PC-9 (cell line): ENCODE measurements at regions not wholly inside any gene's neighbourhood (a gene's known extent, or its start where the extent isn't known, plus 50 kb on each side); places are given as distances from the start of the nearest gene placed in this dataset.

ENCODE experiments used
- BruUV-seq: library from RNA; stranded (reverse); fragments of 400-500 nt; replicated peaks from 2 replicates; lab custom pipeline; 2021; lab: Mats Ljungman, UMichigan
- CTCF ChIA-PET: fragments of 300-600 bp; sonication (Branson Sonifier 250); formaldehyde crosslinking; loops from one replicate; lab custom pipeline; 2022; ENCODE audit warnings: antibody characterized with exemption; lab: Charles Lee
- POLR2A ChIA-PET: fragments of 300-600 bp; sonication (Branson Sonifier 250); formaldehyde crosslinking; loops from one replicate; lab custom pipeline; 2022; ENCODE audit warnings: antibody characterized with exemption; ENCODE audit not compliant: unreplicated experiment; lab: Charles Lee
- DNase-seq, 2 experiments: peaks; one replicate each; pipeline versions ENCODE4 v3.0.0 to v3.0.0-alpha.2; 2015 to 2022; ENCODE audit warnings: mixed read lengths in 1 of 2
- H2AFZ ChIP-seq: fragments of 200-600 bp; sonication (generic); 2 replicates; pipeline ENCODE4 v1.8.1; 2017; ENCODE audit warnings: antibody characterized with exemption
- H3F3A ChIP-seq: fragments of 200-600 bp; sonication (generic); 2 replicates; pipeline ENCODE4 v1.8.1; 2017; ENCODE audit warnings: antibody characterized with exemption, mild to moderate bottlenecking, low read depth; ENCODE audit not compliant: insufficient read depth
- H3K27ac ChIP-seq: fragments of 200-600 bp; sonication (generic); 2 replicates; pipeline ENCODE4 v1.6.1; 2016; ENCODE audit warnings: mixed run types
- H3K27me3 ChIP-seq: fragments of 200-600 bp; sonication (generic); 2 replicates; pipeline ENCODE4 v1.6.1; 2016; ENCODE audit warnings: low read depth, mixed run types; ENCODE audit not compliant: insufficient read depth
- H3K36me3 ChIP-seq: fragments of 200-600 bp; sonication (generic); 2 replicates; pipeline ENCODE4 v1.6.1; 2016; ENCODE audit warnings: low read depth, mixed run types
- H3K4me1 ChIP-seq: fragments of 200-600 bp; sonication (generic); replicated peaks from 2 replicates; pipeline ENCODE4 v1.6.1; 2016; ENCODE audit warnings: mixed run types; ENCODE audit not compliant: insufficient read depth
- H3K4me2 ChIP-seq: fragments of 200-600 bp; sonication (generic); 2 replicates; pipeline ENCODE4 v1.6.1; 2017; ENCODE audit warnings: mixed run types
- H3K4me3 ChIP-seq: fragments of 200-600 bp; sonication (generic); 2 replicates; pipeline ENCODE4 v1.6.1; 2016; ENCODE audit warnings: mixed run types
- H3K79me2 ChIP-seq: fragments of 200-600 bp; sonication (generic); 2 replicates; pipeline ENCODE4 v1.6.1; 2017; ENCODE audit warnings: low read depth, mixed run types
- H3K9me2 ChIP-seq: fragments of 200-600 bp; sonication (generic); 2 replicates; pipeline ENCODE4 v1.8.1; 2017; ENCODE audit warnings: mild to moderate bottlenecking; ENCODE audit not compliant: insufficient read depth
- H3K9me3 ChIP-seq: fragments of 200-600 bp; sonication (generic); 2 replicates; pipeline ENCODE4 v1.8.1; 2016; ENCODE audit warnings: low read depth; ENCODE audit not compliant: insufficient read depth
- H4K20me1 ChIP-seq: fragments of 200-600 bp; sonication (generic); 2 replicates; pipeline ENCODE4 v1.8.1; 2017; ENCODE audit not compliant: insufficient read depth
- EZH2 ChIP-seq: fragments of 200-600 bp; sonication (generic); IDR thresholded peaks from 2 replicates; pipeline ENCODE4 v1.8.0; 2017; ENCODE audit warnings: antibody characterized with exemption, low read depth
- intact Hi-C: fragments of 100-400 bp; cut with micrococcal nuclease; formaldehyde crosslinking; loops from one replicate; pipeline ENCODE4 v1.10.0; 2022; ENCODE audit not compliant: unreplicated experiment
- TF ChIP-seq, protein P1 (sequence below): fragments of 200-600 bp; sonication (generic); conservative IDR thresholded peaks from 2 replicates; pipeline ENCODE4 v1.6.1; 2017; ENCODE audit warnings: mixed run types, antibody characterized with exemption, mild to moderate bottlenecking, moderate library complexity

DNA sequence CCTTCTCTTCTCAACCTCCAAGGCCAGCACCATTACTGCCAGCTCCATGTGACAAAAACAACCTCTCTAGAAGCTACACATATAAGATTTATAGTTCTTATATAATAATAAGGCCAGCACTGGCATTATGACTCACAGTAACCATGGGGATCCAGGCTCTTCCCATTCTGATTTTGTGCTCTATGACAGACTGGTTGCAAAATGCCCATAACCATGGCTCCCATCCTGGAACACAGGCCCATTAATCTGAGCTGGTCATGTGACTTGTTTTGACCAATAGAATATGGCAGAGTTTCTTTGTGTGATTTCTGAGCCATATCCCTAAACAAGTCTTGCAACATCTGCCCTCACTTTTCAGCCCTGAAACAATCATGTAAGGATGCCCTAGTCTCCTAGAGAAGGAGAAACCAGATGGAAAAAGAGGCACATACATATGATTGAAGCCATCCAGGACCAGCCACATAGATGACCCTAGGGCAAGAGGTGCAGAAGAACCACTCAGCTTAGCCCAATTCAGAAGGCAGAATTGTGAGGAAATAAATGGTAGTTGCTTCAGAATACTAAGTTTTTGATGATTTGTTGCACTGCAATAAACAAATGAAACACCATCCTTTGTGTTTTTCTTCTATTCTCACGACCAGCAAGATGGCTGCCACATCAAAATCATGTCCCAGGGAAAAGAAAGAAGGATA, 173.9 kb downstream of the SUCLG1 start:
- intact Hi-C loops = no loop called here
- ChIA-PET CTCF (no interaction called here), POLR2A (no interaction called here)
- Histone ChIP-seq H4K20me1 (no peaks in the 10 kb centered on the region), H3K4me1 (no peaks in the 10 kb centered on the region), H3K4me2 (no peak overlapping the region), H3K27me3 (0 out of 2 replicates have a peak, but pooled peaks cover 3% of the 10 kb centered on the region), H3K36me3 (no peaks in the 10 kb centered on the region), H3K4me3 (no peak overlapping the region), H3K9me2 (no peaks in the 10 kb centered on the region), H3K79me2 (no peaks in the 10 kb centered on the region), H3K9me3 (no peaks in the 10 kb centered on the region), H2AFZ (no peak overlapping the region), H3K27ac (no peak overlapping the region), H3F3A (no peaks in the 10 kb centered on the region)
- no peak for DNase-seq
- BruUV-seq = no TSS peak
- TF ChIP-seq EZH2 = no peak
- TF ChIP-seq, protein P1, sequence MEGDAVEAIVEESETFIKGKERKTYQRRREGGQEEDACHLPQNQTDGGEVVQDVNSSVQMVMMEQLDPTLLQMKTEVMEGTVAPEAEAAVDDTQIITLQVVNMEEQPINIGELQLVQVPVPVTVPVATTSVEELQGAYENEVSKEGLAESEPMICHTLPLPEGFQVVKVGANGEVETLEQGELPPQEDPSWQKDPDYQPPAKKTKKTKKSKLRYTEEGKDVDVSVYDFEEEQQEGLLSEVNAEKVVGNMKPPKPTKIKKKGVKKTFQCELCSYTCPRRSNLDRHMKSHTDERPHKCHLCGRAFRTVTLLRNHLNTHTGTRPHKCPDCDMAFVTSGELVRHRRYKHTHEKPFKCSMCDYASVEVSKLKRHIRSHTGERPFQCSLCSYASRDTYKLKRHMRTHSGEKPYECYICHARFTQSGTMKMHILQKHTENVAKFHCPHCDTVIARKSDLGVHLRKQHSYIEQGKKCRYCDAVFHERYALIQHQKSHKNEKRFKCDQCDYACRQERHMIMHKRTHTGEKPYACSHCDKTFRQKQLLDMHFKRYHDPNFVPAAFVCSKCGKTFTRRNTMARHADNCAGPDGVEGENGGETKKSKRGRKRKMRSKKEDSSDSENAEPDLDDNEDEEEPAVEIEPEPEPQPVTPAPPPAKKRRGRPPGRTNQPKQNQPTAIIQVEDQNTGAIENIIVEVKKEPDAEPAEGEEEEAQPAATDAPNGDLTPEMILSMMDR = no peak

DNA sequence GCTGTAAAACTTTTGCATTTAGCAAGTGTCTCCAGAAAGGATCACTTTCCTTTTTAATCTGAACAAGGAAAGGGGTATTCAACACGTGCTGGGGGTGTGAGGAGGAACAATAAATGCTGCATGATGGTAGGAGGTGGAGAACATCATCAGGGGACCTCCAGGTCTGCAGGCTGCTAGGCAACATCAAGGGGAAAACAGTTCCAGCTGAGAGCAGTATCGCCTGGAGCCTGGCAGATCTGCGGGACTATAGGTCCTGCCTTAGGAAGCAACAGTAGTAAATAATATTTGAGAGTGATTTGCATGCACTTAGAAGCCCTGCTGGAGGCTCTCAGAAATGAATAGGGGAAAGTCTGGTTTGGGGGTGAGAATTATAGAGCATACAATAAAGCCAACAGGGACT, 175.6 kb downstream of the SUCLG1 start:
- no peaks in the 10 kb centered on the region for H3K79me2 ChIP-seq
- H3K9me2 ChIP-seq = no peaks in the 10 kb centered on the region
- BruUV-seq = no TSS peak
- H3K27ac ChIP-seq = no peak overlapping the region
- H3K4me1 ChIP-seq = no peaks in the 10 kb centered on the region
- no peak for DNase-seq
- no peak overlapping the region for H3K4me2 ChIP-seq
- H3K4me3 ChIP-seq = no peak overlapping the region
- no peaks in the 10 kb centered on the region for H3F3A ChIP-seq
- H3K36me3 ChIP-seq = no peaks in the 10 kb centered on the region
- TF ChIP-seq, protein P1 = no peak
- no peak for TF ChIP-seq EZH2
- no peaks in the 10 kb centered on the region for H3K9me3 ChIP-seq
- no peak overlapping the region for H2AFZ ChIP-seq
- intact Hi-C loops = no loop called here
- 0 out of 2 replicates have a peak, but pooled peaks cover 3% of the 10 kb centered on the region for H3K27me3 ChIP-seq
- CTCF ChIA-PET = no interaction called here
- no peaks in the 10 kb centered on the region for H4K20me1 ChIP-seq
- POLR2A ChIA-PET = no interaction called here

DNA sequence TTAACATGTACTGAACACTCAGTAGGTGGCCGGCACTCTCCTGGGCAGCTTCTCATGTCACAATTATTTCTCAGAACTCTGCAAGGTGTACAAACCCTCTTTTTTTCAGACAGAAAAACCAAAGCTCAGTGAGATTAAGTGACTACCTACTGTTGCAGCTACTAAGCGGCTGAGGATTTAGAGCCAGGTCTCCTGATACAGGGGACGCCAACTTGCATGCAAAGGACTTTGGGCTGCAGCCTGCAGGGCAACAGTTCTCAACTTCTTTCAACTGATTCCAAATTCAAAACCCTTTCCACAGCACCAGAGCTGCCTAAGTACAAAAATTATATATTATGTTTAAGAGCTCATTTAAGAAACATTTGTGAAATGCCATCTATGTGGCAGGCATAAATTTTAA, 177.6 kb downstream of the SUCLG1 start:
- Histone ChIP-seq H3K36me3 (no peaks in the 10 kb centered on the region), H3K9me3 (no peaks in the 10 kb centered on the region), H3K4me3 (no peak overlapping the region), H3K79me2 (no peaks in the 10 kb centered on the region), H3K9me2 (no peaks in the 10 kb centered on the region), H2AFZ (no peak overlapping the region), H3K27me3 (0 out of 2 replicates have a peak, but pooled peaks cover 3% of the 10 kb centered on the region), H3F3A (no peaks in the 10 kb centered on the region), H3K4me1 (no peaks in the 10 kb centered on the region), H3K27ac (no peak overlapping the region), H3K4me2 (no peak overlapping the region), H4K20me1 (no peaks in the 10 kb centered on the region)
- no peak for DNase-seq
- intact Hi-C loops = no loop called here
- TF ChIP-seq, protein P1 = no peak
- no peak for TF ChIP-seq EZH2
- BruUV-seq = no TSS peak
- ChIA-PET POLR2A (no interaction called here), CTCF (no interaction called here)
